WTC11 (cell line): ENCODE measurements at regions not wholly inside any gene's neighbourhood (a gene's known extent, or its start where the extent isn't known, plus 50 kb on each side); places are given as distances from the start of the nearest gene placed in this dataset.

ENCODE experiments used
- ATAC-seq: fragments of 200-7000 bp; cut with Tn5 transposase; 2 replicates; pipeline ENCODE4 v1.10.0; 2021; ENCODE audit warnings: mild to moderate bottlenecking, moderate library complexity
- CTCF ChIA-PET: fragments of 300-600 bp; sonication (Branson Sonifier 250); formaldehyde crosslinking; loops from one replicate; lab custom pipeline; 2021; ENCODE audit warnings: antibody characterized with exemption; lab: Charles Lee
- POLR2A ChIA-PET: fragments of 350-600 bp; sonication (Branson Sonifier 250); formaldehyde crosslinking; loops from one replicate; lab custom pipeline; 2021; ENCODE audit warnings: antibody characterized with exemption; lab: Charles Lee
- DNase-seq: peaks from one replicate; pipeline ENCODE4 v3.0.0; 2021; ENCODE audit warnings: low spot score
- H3K27ac Mint-ChIP-seq: 2 replicates; pipeline ENCODE4 v1.8.0; 2021; ENCODE audit warnings: mixed read lengths
- H3K27me3 Mint-ChIP-seq: 2 replicates; pipeline ENCODE4 v1.8.0; 2021; ENCODE audit warnings: low read depth, mild to moderate bottlenecking, moderate library complexity, mixed read lengths
- H3K36me3 Mint-ChIP-seq: 2 replicates; pipeline ENCODE4 v1.8.0; 2021; ENCODE audit warnings: mixed read lengths
- H3K4me1 Mint-ChIP-seq: 2 replicates; pipeline ENCODE4 v1.8.0; 2022; ENCODE audit warnings: mixed read lengths
- H3K4me3 Mint-ChIP-seq: 2 replicates; pipeline ENCODE4 v1.8.0; 2021; ENCODE audit warnings: mild to moderate bottlenecking, moderate library complexity, mixed read lengths
- H3K9me3 Mint-ChIP-seq: 2 replicates; pipeline ENCODE4 v1.8.0; 2021; ENCODE audit warnings: mixed read lengths
- AR ChIP-seq: fragments of 250-450 bp; sonication (Bioruptor Pico); IDR thresholded peaks from 2 replicates; pipeline ENCODE4 v1.9.0; 2021; ENCODE audit warnings: mild to moderate bottlenecking
- ATF6 ChIP-seq: sonication (generic); formaldehyde crosslinking; IDR thresholded peaks from 2 replicates; pipeline ENCODE4 v1.8.1; 2023; ENCODE audit warnings: mild to moderate bottlenecking, missing genetic modification reagents
- ELF4 ChIP-seq: sonication (generic); formaldehyde crosslinking; IDR thresholded peaks from 2 replicates; pipeline ENCODE4 v1.8.1; 2022; ENCODE audit warnings: low read depth, mild to moderate bottlenecking, moderate library complexity, missing genetic modification reagents
- EMX1 ChIP-seq: fragments of 250-450 bp; sonication (Bioruptor Pico); IDR thresholded peaks from 2 replicates; pipeline ENCODE4 v1.8.0; 2021; ENCODE audit warnings: mild to moderate bottlenecking
- GABPB1 ChIP-seq: sonication (generic); formaldehyde crosslinking; IDR thresholded peaks from 2 replicates; pipeline ENCODE4 v1.8.1; 2023; ENCODE audit warnings: mild to moderate bottlenecking, missing genetic modification reagents
- HMGXB4 ChIP-seq: sonication (generic); formaldehyde crosslinking; IDR thresholded peaks from 2 replicates; pipeline ENCODE4 v1.8.1; 2023; ENCODE audit warnings: mild to moderate bottlenecking, moderate library complexity, missing genetic modification reagents
- IRF2 ChIP-seq: sonication (generic); formaldehyde crosslinking; IDR thresholded peaks from 2 replicates; pipeline ENCODE4 v1.8.0; 2022; ENCODE audit warnings: low read depth, missing genetic modification reagents, borderline replicate concordance
- MLX ChIP-seq: sonication (generic); formaldehyde crosslinking; IDR thresholded peaks from 2 replicates; pipeline ENCODE4 v1.8.1; 2023; ENCODE audit warnings: mild to moderate bottlenecking, missing genetic modification reagents, moderate library complexity
- NFE2L1 ChIP-seq: sonication (generic); formaldehyde crosslinking; IDR thresholded peaks from 2 replicates; pipeline ENCODE4 v1.8.1; 2023; ENCODE audit warnings: missing genetic modification reagents
- PRRX2 ChIP-seq: fragments of 250-450 bp; sonication (Bioruptor Pico); IDR thresholded peaks from 2 replicates; pipeline ENCODE4 v1.8.0; 2021; ENCODE audit warnings: mild to moderate bottlenecking
- USF2 ChIP-seq: sonication (generic); formaldehyde crosslinking; IDR thresholded peaks from 2 replicates; pipeline ENCODE4 v1.8.1; 2023; ENCODE audit warnings: mild to moderate bottlenecking, missing genetic modification reagents, moderate library complexity
- ZNF232 ChIP-seq: sonication (generic); formaldehyde crosslinking; IDR thresholded peaks from 2 replicates; pipeline ENCODE4 v1.8.0; 2022; ENCODE audit warnings: mild to moderate bottlenecking, missing genetic modification reagents
- ZNF416 ChIP-seq: fragments of 250-450 bp; sonication (Bioruptor Pico); IDR thresholded peaks from 2 replicates; pipeline ENCODE4 v1.9.0; 2021; ENCODE audit warnings: mild to moderate bottlenecking, inconsistent platforms
- ZNF423 ChIP-seq: fragments of 250-450 bp; sonication (Bioruptor Pico); IDR thresholded peaks from 2 replicates; pipeline ENCODE4 v2.1.2; 2022; ENCODE audit warnings: mild to moderate bottlenecking, moderate library complexity
- ZNF532 ChIP-seq: fragments of 250-450 bp; sonication (Bioruptor Pico); IDR thresholded peaks from 2 replicates; pipeline ENCODE4 v1.9.0; 2021; ENCODE audit warnings: mild to moderate bottlenecking, borderline replicate concordance

- Mint-ChIP-seq H3K27ac (no peak overlapping the region), H3K36me3 (no peaks in the 10 kb centered on the region), H3K9me3 (peaks cover 17% of the 10 kb centered on the region), H3K27me3 (no peaks in the 10 kb centered on the region; the same call in 1 of the 2 replicates), H3K4me3 (no peak overlapping the region), H3K4me1 (no peaks in the 10 kb centered on the region)
- ATAC-seq (no peak), DNase-seq (no peak)
- no peak for TF ChIP-seq ELF4 (CRISPR knock-in tag)
- TF ChIP-seq USF2 (CRISPR knock-in tag), result no peak
- no peak for TF ChIP-seq ATF6 (CRISPR knock-in tag)
- TF ChIP-seq HMGXB4 (CRISPR knock-in tag), result no peak
- no peak for TF ChIP-seq AR (CRISPR knock-in tag)
- TF ChIP-seq GABPB1, result no peak
- TF ChIP-seq ZNF423 (CRISPR knock-in tag), result no peak
- no peak for TF ChIP-seq NFE2L1 (CRISPR knock-in tag)
- no peak for TF ChIP-seq PRRX2 (CRISPR knock-in tag)
- no peak for TF ChIP-seq EMX1 (CRISPR knock-in tag)
- TF ChIP-seq IRF2, result no peak
- TF ChIP-seq MLX (CRISPR knock-in tag), result no peak
- TF ChIP-seq ZNF416 (CRISPR knock-in tag), result no peak
- no peak for TF ChIP-seq ZNF232
- TF ChIP-seq ZNF532, result no peak
- CTCF ChIA-PET, result no interaction called here
- POLR2A ChIA-PET, result no interaction called here
Observed at GRCh38 chr4:18155067-18156041, 133.8 kb upstream of the LCORL start.
